ENCODE measurements at regions not wholly inside any gene's neighbourhood (a gene's known extent, or its start where the extent isn't known, plus 50 kb on each side); places are given as distances from the start of the nearest gene placed in this dataset.

GRCh38 chr12:63325757-63326156 is 174.8 kb upstream of the AVPR1A start:
- no peak overlapping the region for H3K27ac ChIP-seq
- TF ChIP-seq EP300 (IDR thresholded peaks at IDR 0.05) (no peak), POLR2AphosphoS5 (IDR thresholded peaks at IDR 0.05) (no peak), POLR2A (IDR thresholded peaks at IDR 0.05) (no peak), CTCF (IDR thresholded peaks at IDR 0.05) (no peak)
- no peak for DNase-seq (ENCODE audit: low spot score in 2 of 2)
- WGBS = 19% methylated on average over 1 of the region's 1 CpG
- H3K9me3 ChIP-seq = no peaks in the 10 kb centered on the region
- H3K27me3 ChIP-seq = no peaks in the 10 kb centered on the region
- no peak overlapping the region for H3K4me3 ChIP-seq
- H3K36me3 ChIP-seq = no peaks in the 10 kb centered on the region
- no peaks in the 10 kb centered on the region for H3K4me1 ChIP-seq

GRCh38 chr12:63323942-63324341 is 172.9 kb upstream of the AVPR1A start:
- Histone ChIP-seq H3K27me3 (no peaks in the 10 kb centered on the region), H3K36me3 (no peaks in the 10 kb centered on the region), H3K4me3 (no peak overlapping the region), H3K9me3 (no peaks in the 10 kb centered on the region), H3K27ac (no peak overlapping the region), H3K4me1 (peaks cover 3% of the 10 kb centered on the region)
- no peak for DNase-seq (ENCODE audit: low spot score in 2 of 2)
- TF ChIP-seq CTCF (IDR thresholded peaks at IDR 0.05) = no peak
- TF ChIP-seq POLR2AphosphoS5 (IDR thresholded peaks at IDR 0.05) = no peak
- no peak for TF ChIP-seq EP300 (IDR thresholded peaks at IDR 0.05)
- no peak for TF ChIP-seq POLR2A (IDR thresholded peaks at IDR 0.05)
- WGBS = 72% methylated on average over 2 of the region's 2 CpGs

GRCh38 chr12:63321373-63321772 is 170.4 kb upstream of the AVPR1A start:
- 46% methylated on average over 2 of the region's 2 CpGs for WGBS
- no peak for TF ChIP-seq EP300 (IDR thresholded peaks at IDR 0.05)
- TF ChIP-seq POLR2A (IDR thresholded peaks at IDR 0.05) = no peak
- no peak for TF ChIP-seq CTCF (IDR thresholded peaks at IDR 0.05)
- Histone ChIP-seq H3K36me3 (no peaks in the 10 kb centered on the region), H3K4me3 (no peak overlapping the region), H3K9me3 (no peaks in the 10 kb centered on the region), H3K27ac (no peak overlapping the region), H3K4me1 (peaks cover 3% of the 10 kb centered on the region), H3K27me3 (no peaks in the 10 kb centered on the region)
- no peak for DNase-seq (ENCODE audit: low spot score in 2 of 2)

GRCh38 chr12:63319936-63320633 is 169.1 kb upstream of the AVPR1A start:
- H3K9me3 ChIP-seq = no peaks in the 10 kb centered on the region
- H3K27ac ChIP-seq = no peak overlapping the region
- H3K36me3 ChIP-seq = no peaks in the 10 kb centered on the region
- no peaks in the 10 kb centered on the region for H3K27me3 ChIP-seq
- peaks cover 3% of the 10 kb centered on the region for H3K4me1 ChIP-seq
- 83% methylated on average over 4 of the region's 4 CpGs for WGBS
- TF ChIP-seq EP300 (IDR thresholded peaks at IDR 0.05) (no peak), POLR2A (IDR thresholded peaks at IDR 0.05) (no peak), POLR2AphosphoS5 (IDR thresholded peaks at IDR 0.05) (no peak)
- H3K4me3 ChIP-seq = no peak overlapping the region
- no peak for DNase-seq (ENCODE audit: low spot score in 2 of 2)

GRCh38 chr12:63319386-63319785 is 168.4 kb upstream of the AVPR1A start:
- Histone ChIP-seq H3K27me3 (no peaks in the 10 kb centered on the region), H3K4me1 (peaks cover 3% of the 10 kb centered on the region), H3K36me3 (no peaks in the 10 kb centered on the region), H3K9me3 (no peaks in the 10 kb centered on the region), H3K4me3 (no peak overlapping the region), H3K27ac (no peak overlapping the region)
- no peak for DNase-seq (ENCODE audit: low spot score in 2 of 2)
- TF ChIP-seq POLR2AphosphoS5 (IDR thresholded peaks at IDR 0.05) (no peak), POLR2A (IDR thresholded peaks at IDR 0.05) (no peak), CTCF (IDR thresholded peaks at IDR 0.05) (no peak), EP300 (IDR thresholded peaks at IDR 0.05) (no peak)

- no peak for TF ChIP-seq CTCF (IDR thresholded peaks at IDR 0.05)
- no peak for TF ChIP-seq EP300 (IDR thresholded peaks at IDR 0.05)
- no peak for TF ChIP-seq POLR2AphosphoS5 (IDR thresholded peaks at IDR 0.05)
- no peak for TF ChIP-seq POLR2A (IDR thresholded peaks at IDR 0.05)
- Histone ChIP-seq H3K9me3 (no peaks in the 10 kb centered on the region), H3K4me1 (peaks cover 3% of the 10 kb centered on the region), H3K4me3 (no peak overlapping the region), H3K27ac (no peak overlapping the region), H3K36me3 (no peaks in the 10 kb centered on the region), H3K27me3 (no peaks in the 10 kb centered on the region)
- WGBS = 55% methylated on average over 1 of the region's 1 CpG
- no peak for DNase-seq (ENCODE audit: low spot score in 2 of 2)
Observed at GRCh38 chr12:63318933-63319332, 167.9 kb upstream of the AVPR1A start.

Measured in suprapubic skin (tissue), 4 donors.